ENCODE measurements at regions not wholly inside any gene's neighbourhood (a gene's known extent, or its start where the extent isn't known, plus 50 kb on each side); places are given as distances from the start of the nearest gene placed in this dataset.

GRCh38 chr6:119655124-119655523, 305.6 kb upstream of the MAN1A1 start:
- no peak for TF ChIP-seq SREBF2 (CRISPR knock-in tag; IDR thresholded peaks at IDR 0.05)
- TF ChIP-seq HDAC1 (IDR thresholded peaks at IDR 0.05): no peak
- no peak for TF ChIP-seq ZNF253 (CRISPR knock-in tag; conservative IDR thresholded peaks at IDR 0.05)
- TF ChIP-seq, protein P1, sequence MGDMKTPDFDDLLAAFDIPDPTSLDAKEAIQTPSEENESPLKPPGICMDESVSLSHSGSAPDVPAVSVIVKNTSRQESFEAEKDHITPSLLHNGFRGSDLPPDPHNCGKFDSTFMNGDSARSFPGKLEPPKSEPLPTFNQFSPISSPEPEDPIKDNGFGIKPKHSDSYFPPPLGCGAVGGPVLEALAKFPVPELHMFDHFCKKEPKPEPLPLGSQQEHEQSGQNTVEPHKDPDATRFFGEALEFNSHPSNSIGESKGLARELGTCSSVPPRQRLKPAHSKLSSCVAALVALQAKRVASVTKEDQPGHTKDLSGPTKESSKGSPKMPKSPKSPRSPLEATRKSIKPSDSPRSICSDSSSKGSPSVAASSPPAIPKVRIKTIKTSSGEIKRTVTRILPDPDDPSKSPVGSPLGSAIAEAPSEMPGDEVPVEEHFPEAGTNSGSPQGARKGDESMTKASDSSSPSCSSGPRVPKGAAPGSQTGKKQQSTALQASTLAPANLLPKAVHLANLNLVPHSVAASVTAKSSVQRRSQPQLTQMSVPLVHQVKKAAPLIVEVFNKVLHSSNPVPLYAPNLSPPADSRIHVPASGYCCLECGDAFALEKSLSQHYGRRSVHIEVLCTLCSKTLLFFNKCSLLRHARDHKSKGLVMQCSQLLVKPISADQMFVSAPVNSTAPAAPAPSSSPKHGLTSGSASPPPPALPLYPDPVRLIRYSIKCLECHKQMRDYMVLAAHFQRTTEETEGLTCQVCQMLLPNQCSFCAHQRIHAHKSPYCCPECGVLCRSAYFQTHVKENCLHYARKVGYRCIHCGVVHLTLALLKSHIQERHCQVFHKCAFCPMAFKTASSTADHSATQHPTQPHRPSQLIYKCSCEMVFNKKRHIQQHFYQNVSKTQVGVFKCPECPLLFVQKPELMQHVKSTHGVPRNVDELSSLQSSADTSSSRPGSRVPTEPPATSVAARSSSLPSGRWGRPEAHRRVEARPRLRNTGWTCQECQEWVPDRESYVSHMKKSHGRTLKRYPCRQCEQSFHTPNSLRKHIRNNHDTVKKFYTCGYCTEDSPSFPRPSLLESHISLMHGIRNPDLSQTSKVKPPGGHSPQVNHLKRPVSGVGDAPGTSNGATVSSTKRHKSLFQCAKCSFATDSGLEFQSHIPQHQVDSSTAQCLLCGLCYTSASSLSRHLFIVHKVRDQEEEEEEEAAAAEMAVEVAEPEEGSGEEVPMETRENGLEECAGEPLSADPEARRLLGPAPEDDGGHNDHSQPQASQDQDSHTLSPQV (IDR thresholded peaks at IDR 0.05): no peak
- no peak for TF ChIP-seq HNRNPUL1 (IDR thresholded peaks at IDR 0.05; ENCODE audit: low read length)
